ENCODE measurements at regions not wholly inside any gene's neighbourhood (a gene's known extent, or its start where the extent isn't known, plus 50 kb on each side); places are given as distances from the start of the nearest gene placed in this dataset.
"Not testable (repeated sequence)": the region's sequence is repeated elsewhere in the genome, so short reads cannot be mapped to it uniquely, and the experiment has no call there.

DNA sequence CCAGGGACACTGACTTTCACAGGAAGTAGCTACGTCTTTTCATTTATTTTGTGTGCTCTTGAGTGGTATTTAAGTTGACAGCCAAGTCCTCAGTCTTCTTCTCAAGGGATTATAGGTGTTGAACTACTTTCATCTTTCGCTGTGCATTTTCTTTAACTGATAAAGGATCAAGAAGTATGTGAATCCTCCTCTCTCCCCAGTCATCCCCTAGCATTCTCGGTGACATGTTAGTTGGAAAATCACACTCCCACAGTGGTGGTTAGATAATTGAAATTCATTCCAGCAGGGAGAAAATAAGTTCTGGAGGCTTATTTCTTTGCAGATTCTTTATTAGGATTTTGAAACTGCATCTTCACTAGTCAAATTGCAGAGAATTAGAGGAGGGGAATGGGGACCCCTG, 569.4 kb downstream of the MEI4 start:
- intact Hi-C loops (cut with micrococcal nuclease), result no loop called here

DNA sequence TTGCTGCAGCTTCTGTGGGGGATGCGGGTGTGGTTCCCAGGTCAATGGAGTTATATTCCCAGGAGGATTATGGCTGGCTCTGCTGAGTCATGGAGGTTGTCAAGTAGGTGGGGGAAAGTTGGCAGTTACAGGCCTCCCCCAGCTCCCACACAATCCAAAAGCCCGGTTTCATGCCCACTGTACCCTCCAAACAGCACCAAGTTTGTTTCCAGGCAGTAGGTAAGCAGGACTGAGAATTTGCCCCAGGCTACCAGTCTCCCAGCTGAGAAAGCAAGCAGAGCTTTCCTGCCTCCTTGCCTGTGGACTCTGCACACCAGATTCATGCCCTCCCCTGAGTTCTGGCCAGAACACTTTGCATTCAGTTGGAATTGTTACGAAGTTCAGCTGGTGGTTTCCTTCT, 578.2 kb downstream of the MEI4 start:
- intact Hi-C loops (cut with micrococcal nuclease), result no loop called here

DNA sequence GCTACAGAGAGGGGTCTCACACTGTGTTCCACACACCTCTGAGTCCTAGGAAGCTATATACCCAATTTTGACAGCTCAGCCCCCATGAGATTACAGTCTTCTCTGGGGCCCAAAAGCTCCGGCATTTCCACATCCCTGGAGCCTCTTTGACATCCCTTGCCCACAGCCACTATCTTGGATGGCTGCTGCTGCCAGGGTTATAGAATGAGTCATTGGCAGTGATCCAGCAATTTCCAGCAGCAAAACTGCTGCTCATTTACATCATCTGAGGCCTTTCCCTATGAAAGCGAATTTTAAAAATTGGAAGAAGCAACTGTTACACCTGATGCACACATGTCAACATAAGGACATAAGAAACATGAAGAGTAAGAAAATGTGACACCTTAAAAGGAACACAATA, 590.7 kb downstream of the MEI4 start:
- intact Hi-C loops (cut with micrococcal nuclease), result no loop called here

DNA sequence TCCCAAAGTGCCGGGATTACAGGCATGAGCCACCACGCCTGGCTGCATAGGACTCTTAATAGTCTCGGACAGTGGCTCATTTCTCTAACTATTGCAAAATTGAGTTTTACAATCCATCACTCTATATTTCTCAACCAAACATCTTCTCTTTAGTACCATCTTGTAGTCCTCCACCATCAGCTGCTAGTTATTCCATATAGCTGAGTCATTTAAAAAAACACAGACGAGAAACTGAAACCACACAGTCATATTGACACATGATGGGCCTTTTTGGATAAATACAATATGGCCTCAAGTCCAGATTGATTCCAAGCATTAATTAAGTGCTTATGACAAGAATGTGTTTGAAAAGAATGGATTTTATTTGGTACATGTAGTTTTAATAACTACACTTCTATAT, 599.1 kb downstream of the MEI4 start:
- intact Hi-C loops (cut with micrococcal nuclease), result no loop called here

GRCh38 chr6:78253618-78254017, 600.8 kb downstream of the MEI4 start:
- intact Hi-C loops (cut with micrococcal nuclease), result no loop called here

GRCh38 chr6:78259935-78260334, 607.1 kb downstream of the MEI4 start:
- intact Hi-C loops (cut with micrococcal nuclease), result no loop called here

GRCh38 chr6:78260427-78260826, 606.9 kb upstream of the IRAK1BP1 start:
- intact Hi-C loops (cut with micrococcal nuclease), result not testable (repeated sequence)

GRCh38 chr6:78268591-78269452, 598.5 kb upstream of the IRAK1BP1 start:
- intact Hi-C loops (cut with micrococcal nuclease), result no loop called here

DNA sequence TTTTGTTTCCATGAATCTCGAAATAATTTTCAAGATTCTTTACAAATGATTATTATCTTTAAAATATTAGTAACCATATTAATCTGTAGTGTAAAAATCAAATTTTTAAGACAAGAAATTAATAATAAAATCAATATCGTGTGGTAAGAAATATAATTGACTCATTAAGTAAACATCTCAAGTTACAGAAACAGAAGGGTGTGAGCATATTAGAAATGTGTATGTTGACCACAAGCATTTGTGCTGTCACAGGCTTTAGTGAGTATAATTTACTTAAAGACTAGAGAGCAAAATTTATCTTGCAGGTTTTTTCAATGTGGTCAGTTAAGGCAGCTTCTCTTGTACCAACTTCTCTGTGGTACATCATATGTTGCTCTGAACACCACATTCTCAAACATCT, 566.5 kb upstream of the IRAK1BP1 start:
- intact Hi-C loops (cut with micrococcal nuclease), result no loop called here

DNA sequence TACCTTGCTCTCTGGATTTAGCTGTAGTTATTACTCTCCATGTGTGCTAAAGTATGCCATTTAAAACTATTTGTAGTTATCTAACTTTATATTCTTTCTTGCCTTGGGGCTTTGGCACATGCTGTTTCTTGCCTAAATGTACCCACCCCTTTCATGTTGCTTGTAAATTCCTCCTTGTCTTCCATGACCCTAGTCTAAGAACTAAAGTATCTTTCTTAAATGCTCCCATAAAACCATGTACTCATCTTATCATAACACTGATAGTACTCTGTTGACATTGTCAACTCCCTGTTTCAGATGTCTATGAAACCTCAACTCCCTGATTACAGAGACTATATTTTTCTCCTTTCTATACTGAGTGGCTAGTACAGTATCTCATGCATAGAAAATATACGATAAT, 564.9 kb upstream of the IRAK1BP1 start:
- intact Hi-C loops (cut with micrococcal nuclease), result no loop called here

- intact Hi-C loops (cut with micrococcal nuclease), result no loop called here
Measured at GRCh38 chr6:78308025-78308424, 559.3 kb upstream of the IRAK1BP1 start.

DNA sequence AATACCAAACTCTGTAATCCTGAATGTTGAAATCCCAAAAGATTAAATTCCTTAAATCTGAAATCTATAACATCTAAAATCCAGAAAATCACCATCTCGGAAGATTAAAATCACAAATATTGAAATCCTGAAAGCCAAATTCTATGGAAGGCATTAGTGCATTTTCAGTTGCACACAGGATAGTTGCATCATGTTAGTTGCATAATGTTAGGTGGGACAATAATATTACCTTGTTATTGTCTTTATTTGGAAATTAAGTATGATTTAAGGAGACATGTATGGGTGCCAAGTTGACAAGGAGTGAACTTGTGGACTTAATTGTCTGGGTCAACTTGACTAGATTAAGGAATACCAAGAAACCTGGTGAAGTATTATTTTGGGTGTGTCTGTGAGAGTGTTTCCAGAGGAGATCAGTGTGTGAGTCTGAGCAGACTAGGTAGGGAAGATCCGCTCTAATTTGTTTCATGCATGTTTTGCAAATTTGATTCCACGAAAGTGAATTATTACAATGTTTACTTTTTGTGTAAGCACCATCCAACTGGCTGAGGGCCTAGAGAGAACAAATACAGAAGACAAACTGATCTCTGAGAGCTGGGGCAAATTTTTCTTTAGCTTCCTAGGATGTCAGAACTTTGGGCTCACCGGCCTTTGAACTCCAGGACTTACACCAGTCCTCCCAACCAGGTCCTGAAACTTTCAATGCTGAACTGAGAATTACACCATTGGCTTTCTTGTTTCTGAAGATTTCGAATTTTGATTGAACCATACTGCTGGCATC, 545.1 kb upstream of the IRAK1BP1 start:
- intact Hi-C loops (cut with micrococcal nuclease), result no loop called here

DNA sequence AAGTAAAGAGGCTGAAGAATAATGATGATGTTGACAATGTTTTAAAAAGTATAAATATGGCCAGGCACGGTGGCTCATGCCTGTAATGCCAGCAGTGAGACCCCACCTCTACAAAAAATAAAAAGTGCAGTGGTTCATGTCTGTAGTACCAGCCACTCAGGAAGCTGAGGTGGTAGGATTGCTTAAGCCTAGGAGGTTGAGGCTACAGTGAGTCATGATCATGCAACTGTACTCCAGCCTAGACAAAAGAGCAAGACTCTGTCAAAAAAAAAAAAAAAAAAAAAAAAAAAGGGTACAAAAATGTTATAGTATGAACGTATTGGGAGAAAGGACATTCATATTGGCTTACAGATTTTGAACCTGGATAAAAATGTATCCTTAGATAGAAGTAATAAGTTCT, 543.1 kb upstream of the IRAK1BP1 start:
- intact Hi-C loops (cut with micrococcal nuclease), result no loop called here

GRCh38 chr6:78340755-78341154, 526.6 kb upstream of the IRAK1BP1 start:
- intact Hi-C loops (cut with micrococcal nuclease), result no loop called here

DNA sequence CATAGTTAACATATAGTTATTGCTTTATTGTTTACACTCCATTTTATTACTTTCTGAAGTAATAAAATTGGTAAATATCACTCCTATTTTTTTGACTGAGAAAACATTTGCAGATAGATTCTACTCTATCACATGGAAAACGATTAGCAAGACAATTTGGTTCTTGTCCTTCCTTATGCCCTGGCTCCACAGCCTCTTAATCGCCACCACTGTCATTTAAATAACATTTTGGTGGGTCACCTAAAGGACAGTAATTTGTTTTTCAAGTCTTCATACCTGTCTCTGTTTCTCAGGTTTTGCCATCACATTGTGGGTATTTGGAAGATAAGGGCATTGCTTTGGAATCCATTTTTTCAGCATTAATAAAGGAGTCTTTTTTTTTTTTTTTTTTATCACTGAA, 521.5 kb upstream of the IRAK1BP1 start:
- intact Hi-C loops (cut with micrococcal nuclease), result no loop called here

- intact Hi-C loops (cut with micrococcal nuclease), result no loop called here
Measured at GRCh38 chr6:78347191-78347916, 520.0 kb upstream of the IRAK1BP1 start.

- intact Hi-C loops (cut with micrococcal nuclease), result no loop called here
Measured at GRCh38 chr6:78353040-78353439, 514.3 kb upstream of the IRAK1BP1 start.

DNA sequence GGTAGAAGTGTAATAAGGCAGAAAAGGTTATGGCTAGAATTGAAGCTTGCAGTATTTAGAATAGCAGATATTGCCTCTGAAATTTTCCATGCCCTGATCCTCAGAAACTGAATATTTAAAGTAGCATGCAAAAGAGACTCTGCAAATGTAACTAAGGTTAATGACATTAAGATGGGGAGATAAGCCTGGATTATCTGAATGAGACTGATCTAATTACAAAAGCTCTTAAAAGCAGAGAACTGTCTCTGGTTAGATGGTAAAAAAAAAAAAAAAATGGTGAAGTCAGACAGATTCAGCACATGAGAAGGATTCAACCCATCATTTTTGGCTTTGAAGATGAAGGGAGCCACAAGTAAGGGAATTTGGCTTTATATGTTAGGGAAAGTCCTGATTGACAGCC, 503.7 kb upstream of the IRAK1BP1 start:
- intact Hi-C loops (cut with micrococcal nuclease), result no loop called here

GRCh38 chr6:78365473-78365872, 501.9 kb upstream of the IRAK1BP1 start:
- intact Hi-C loops (cut with micrococcal nuclease), result no loop called here

- intact Hi-C loops (cut with micrococcal nuclease), result no loop called here
Measured at GRCh38 chr6:78377056-78377455, 490.3 kb upstream of the IRAK1BP1 start.

DNA sequence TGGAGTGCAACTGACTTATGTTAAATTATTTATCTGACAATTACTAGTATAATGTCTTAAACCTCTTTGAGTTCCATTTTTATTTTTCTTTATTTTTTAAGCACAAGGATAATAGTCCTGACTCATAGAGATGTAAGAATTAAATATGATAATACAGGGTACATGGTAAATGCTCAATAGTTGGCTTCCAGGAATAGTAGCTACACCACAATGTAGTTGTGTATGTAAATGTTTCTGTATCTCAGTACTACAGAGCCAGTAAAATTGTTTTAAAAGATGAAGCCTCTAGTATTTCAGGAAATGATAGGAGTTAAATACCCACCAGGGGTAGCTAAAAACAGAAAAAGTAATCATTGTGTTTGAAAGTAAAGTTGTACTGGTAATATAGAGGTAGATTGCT, 487.4 kb upstream of the IRAK1BP1 start:
- intact Hi-C loops (cut with micrococcal nuclease), result no loop called here

- intact Hi-C loops (cut with micrococcal nuclease), result no loop called here
Measured at GRCh38 chr6:78380541-78380940, 486.8 kb upstream of the IRAK1BP1 start.
